Gastrocnemius medialis (tissue), 4 donors: ENCODE measurements at regions not wholly inside any gene's neighbourhood (a gene's known extent, or its start where the extent isn't known, plus 50 kb on each side); places are given as distances from the start of the nearest gene placed in this dataset.

ENCODE experiments used
- ATAC-seq, 2 donors: fragments of 150-250 bp; one replicate each; pipeline ENCODE4 v1.9.1; 2016
- DNase-seq, 2 donors: peaks; one replicate each; pipeline ENCODE4 v3.0.0-alpha.2; 2019
- H3K27ac ChIP-seq, 4 donors: fragments of 200-600 bp; sonication (generic); 1 replicate in 1 of 4; 2 replicates in 3 of 4; pipeline ENCODE4 v1.5.1; 2016 to 2018; ENCODE audit warnings: mild to moderate bottlenecking in 2 of 4, moderate library complexity in 1 of 4
- H3K27me3 ChIP-seq, 3 donors: fragments of 200-600 bp; sonication (generic) in 2 of 3; 1 replicate in 1 of 3; 2 replicates in 2 of 3; pipeline versions ENCODE4 v1.5.1 to v1.6.0; 2016 to 2019; ENCODE audit warnings: mild to moderate bottlenecking in 1 of 3, moderate library complexity in 1 of 3
- H3K36me3 ChIP-seq, 2 donors: fragments of 200-600 bp; sonication (generic) in 1 of 2; one replicate each; pipeline ENCODE4 v1.5.1; 2017 to 2018
- H3K4me1 ChIP-seq, 2 donors: fragments of 200-600 bp; sonication (generic) in 1 of 2; one replicate each; pipeline ENCODE4 v1.5.1; 2016 to 2017; ENCODE audit warnings: mild to moderate bottlenecking in 2 of 2
- H3K4me3 ChIP-seq, 4 donors: fragments of 200-600 bp; sonication (generic) in 3 of 4; 1 replicate in 1 of 4; 2 replicates in 3 of 4; pipeline ENCODE4 v1.5.1; 2016 to 2019; ENCODE audit warnings: mild to moderate bottlenecking in 2 of 4
- H3K9me3 ChIP-seq, 3 donors: fragments of 200-600 bp; sonication (generic) in 2 of 3; 1 replicate in 1 of 3; 2 replicates in 2 of 3; pipeline ENCODE4 v1.5.1; 2016 to 2019
- CTCF ChIP-seq, 5 experiments: fragments of 450-650 bp in 3 of 5; fragments of 200-600 bp in 2 of 5; sonication (generic) in 2 of 5; IDR thresholded peaks in 4 of 5; conservative IDR thresholded peaks in 1 of 5; 1 replicate in 4 of 5; 2 replicates in 1 of 5; pipeline ENCODE4 v1.5.1; 2016 to 2019; ENCODE audit warnings: antibody characterized with exemption in 5 of 5, mild to moderate bottlenecking in 3 of 5, moderate library complexity in 3 of 5
- POLR2A ChIP-seq, 2 donors: fragments of 450-650 bp; IDR thresholded peaks; one replicate each; pipeline ENCODE4 v1.6.1; 2017; ENCODE audit warnings: antibody characterized with exemption in 2 of 2, mild to moderate bottlenecking in 2 of 2, moderate library complexity in 2 of 2
- in situ Hi-C, 4 donors: fragments of 200-750 bp; cut with MboI; loops; one replicate each; pipeline versions ENCODE4 v1.15.0 to v1.8.0; 2017; ENCODE audit warnings: low sequenced_read_pairs in 4 of 4
- intact Hi-C: fragments of 100-400 bp; cut with DNase I; formaldehyde crosslinking; loops from one replicate; pipeline ENCODE4 v1.15.1; 2023; ENCODE audit warnings: low total_unique reads

- DNase-seq (no peak), ATAC-seq (no peak)
- in situ Hi-C loops = no loop called here
- Histone ChIP-seq H3K4me1 (no peaks in the 10 kb centered on the region), H3K27me3 (no peaks in the 10 kb centered on the region), H3K27ac (no peak overlapping the region), H3K4me3 (no peak overlapping the region), H3K36me3 (no peaks in the 10 kb centered on the region), H3K9me3 (no peaks in the 10 kb centered on the region)
- intact Hi-C loops = no loop called here
- TF ChIP-seq POLR2A (IDR thresholded peaks at IDR 0.05) = no peak
- no peak for TF ChIP-seq CTCF (IDR thresholded peaks at IDR 0.05 in 4 of 5, conservative IDR thresholded peaks at IDR 0.05 in 1 of 5)
Observed at GRCh38 chrX:138294951-138295350, 416.6 kb downstream of the FGF13 start.

GRCh38 chrX:138298268-138298667 lies 413.2 kb downstream of the FGF13 start:
- in situ Hi-C loops (no loop called here), intact Hi-C loops (no loop called here)
- no peak for ATAC-seq

GRCh38 chrX:138345801-138346200 lies 365.7 kb downstream of the FGF13 start:
- H3K27ac ChIP-seq = no peak overlapping the region
- H3K4me3 ChIP-seq = no peak overlapping the region
- in situ Hi-C loops (no loop called here), intact Hi-C loops (no loop called here)
- H3K36me3 ChIP-seq = no peaks in the 10 kb centered on the region
- H3K4me1 ChIP-seq = no peaks in the 10 kb centered on the region
- no peaks in the 10 kb centered on the region for H3K27me3 ChIP-seq
- no peaks in the 10 kb centered on the region for H3K9me3 ChIP-seq
- no peak for ATAC-seq
- TF ChIP-seq POLR2A (IDR thresholded peaks at IDR 0.05) = no peak
- TF ChIP-seq CTCF (IDR thresholded peaks at IDR 0.05 in 4 of 5, conservative IDR thresholded peaks at IDR 0.05 in 1 of 5) = no peak
- no peak for DNase-seq

More at GRCh38 chrX:138298268-138298667, 413.2 kb downstream of the FGF13 start:
- DNase-seq = no peak
- Histone ChIP-seq H3K36me3 (no peaks in the 10 kb centered on the region), H3K27me3 (no peaks in the 10 kb centered on the region), H3K9me3 (no peaks in the 10 kb centered on the region), H3K27ac (no peak overlapping the region), H3K4me3 (no peak overlapping the region), H3K4me1 (no peaks in the 10 kb centered on the region)
- TF ChIP-seq POLR2A (IDR thresholded peaks at IDR 0.05) (no peak), CTCF (IDR thresholded peaks at IDR 0.05 in 4 of 5, conservative IDR thresholded peaks at IDR 0.05 in 1 of 5) (no peak)

- ATAC-seq (no peak), DNase-seq (no peak)
- no peaks in the 10 kb centered on the region for H3K4me1 ChIP-seq
- H3K4me3 ChIP-seq = no peak overlapping the region
- intact Hi-C loops = no loop called here
- no peak overlapping the region for H3K27ac ChIP-seq
- in situ Hi-C loops = no loop called here
- no peaks in the 10 kb centered on the region for H3K27me3 ChIP-seq
- H3K9me3 ChIP-seq = no peaks in the 10 kb centered on the region
- no peaks in the 10 kb centered on the region for H3K36me3 ChIP-seq
- TF ChIP-seq CTCF (IDR thresholded peaks at IDR 0.05 in 4 of 5, conservative IDR thresholded peaks at IDR 0.05 in 1 of 5) = no peak
- no peak for TF ChIP-seq POLR2A (IDR thresholded peaks at IDR 0.05)
Observed at GRCh38 chrX:138349351-138349750, 362.2 kb downstream of the FGF13 start.

- no peaks in the 10 kb centered on the region for H3K36me3 ChIP-seq
- no peaks in the 10 kb centered on the region for H3K27me3 ChIP-seq
- TF ChIP-seq POLR2A (IDR thresholded peaks at IDR 0.05) = no peak
- TF ChIP-seq CTCF (IDR thresholded peaks at IDR 0.05 in 4 of 5, conservative IDR thresholded peaks at IDR 0.05 in 1 of 5) = no peak
- H3K9me3 ChIP-seq = peaks cover 0 to 4% (median 0%) of the 10 kb centered on the region in 3 donors
- intact Hi-C loops = no loop called here
- H3K4me3 ChIP-seq = no peak overlapping the region
- H3K4me1 ChIP-seq = no peaks in the 10 kb centered on the region
- no peak for DNase-seq
- H3K27ac ChIP-seq = no peak overlapping the region
- in situ Hi-C loops = no loop called here
- ATAC-seq = no peak
Observed at GRCh38 chrX:138378876-138379275, 332.6 kb downstream of the FGF13 start.
